UCSD-AML1 (cell line): ENCODE measurements at regions not wholly inside any gene's neighbourhood (a gene's known extent, or its start where the extent isn't known, plus 50 kb on each side); places are given as distances from the start of the nearest gene placed in this dataset.

Experiments used
- DNase-seq: peaks from one replicate; lab custom pipeline; 2025; ENCODE audit not compliant: unreplicated experiment; lab: John Stamatoyannopoulos, UW

DNA sequence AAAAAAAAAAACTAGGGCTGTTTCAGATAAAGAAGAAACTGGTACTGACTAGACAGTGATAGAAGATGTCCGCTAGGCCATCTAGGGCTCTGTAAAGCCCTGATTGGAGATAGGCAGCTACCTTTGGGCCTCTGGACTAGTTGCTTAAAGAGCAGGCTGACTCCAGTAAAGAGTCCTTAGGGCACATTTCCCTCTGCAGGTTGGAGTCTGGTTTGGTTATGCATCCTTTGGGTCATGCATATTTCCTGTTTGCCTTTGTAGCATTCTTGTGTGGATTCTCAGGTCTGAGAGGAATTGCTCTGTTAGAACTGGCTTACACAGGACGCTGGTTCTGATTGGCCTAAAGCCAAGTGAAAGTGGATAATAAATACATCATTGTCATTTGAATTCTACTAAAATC, 165.5 kb upstream of the LRRN1 start:
- no peak for DNase-seq

DNA sequence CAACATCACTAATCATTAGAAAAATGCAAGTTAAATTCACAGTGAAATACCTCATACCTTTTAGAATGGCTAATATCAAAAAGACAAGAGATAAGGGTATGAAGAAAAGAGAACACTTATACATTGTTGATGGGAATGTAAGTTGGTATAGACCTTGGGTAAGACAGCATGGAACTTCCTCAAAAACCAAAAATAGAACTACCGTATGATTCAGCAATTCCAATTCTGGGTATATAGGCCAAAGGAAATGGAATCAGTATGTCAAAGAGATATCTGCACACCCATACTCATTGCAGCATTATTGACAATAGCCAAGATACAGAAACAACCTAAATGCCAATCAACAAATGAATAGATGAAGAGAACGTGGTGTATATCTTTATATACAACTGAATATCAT, 166.8 kb upstream of the LRRN1 start:
- DNase-seq: no peak

DNA sequence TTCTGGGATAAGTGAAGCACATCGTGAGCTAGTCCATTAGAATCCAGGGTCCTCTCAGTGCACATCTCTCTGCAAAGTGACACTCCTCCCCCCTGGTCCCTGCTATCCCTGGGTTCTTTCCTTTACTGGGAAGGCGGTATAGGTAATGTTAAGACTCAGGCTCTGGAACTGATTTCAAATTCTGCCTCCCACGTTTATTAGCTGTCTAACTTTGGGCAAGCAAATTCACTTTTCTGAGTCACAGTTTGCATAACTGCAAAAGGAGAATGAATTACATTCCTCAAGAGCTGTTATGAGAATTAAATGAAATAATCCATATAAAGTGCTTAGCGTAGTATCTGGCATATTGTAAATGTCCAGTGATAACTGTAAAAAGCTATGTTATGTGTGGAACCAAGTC, 168.1 kb upstream of the LRRN1 start:
- DNase-seq: no peak

DNA sequence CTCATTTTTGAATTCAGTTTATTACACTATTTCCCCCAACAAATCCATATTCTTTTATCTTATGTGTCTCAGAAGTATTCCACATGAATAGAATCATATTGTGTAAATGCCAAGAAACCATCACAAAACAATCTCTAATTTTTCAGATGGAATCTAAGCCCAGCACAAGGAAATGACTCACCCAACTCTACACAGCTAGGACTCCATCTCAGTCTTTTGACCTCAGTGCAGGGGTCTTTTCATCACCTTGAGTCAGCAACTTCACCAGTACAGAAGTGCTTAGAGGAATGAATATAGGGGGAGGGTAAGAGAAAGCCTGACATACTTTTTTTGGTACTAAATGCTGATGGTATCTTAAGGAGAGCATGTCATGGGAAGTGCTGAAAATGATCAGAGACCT, 169.3 kb upstream of the LRRN1 start:
- DNase-seq: no peak

DNA sequence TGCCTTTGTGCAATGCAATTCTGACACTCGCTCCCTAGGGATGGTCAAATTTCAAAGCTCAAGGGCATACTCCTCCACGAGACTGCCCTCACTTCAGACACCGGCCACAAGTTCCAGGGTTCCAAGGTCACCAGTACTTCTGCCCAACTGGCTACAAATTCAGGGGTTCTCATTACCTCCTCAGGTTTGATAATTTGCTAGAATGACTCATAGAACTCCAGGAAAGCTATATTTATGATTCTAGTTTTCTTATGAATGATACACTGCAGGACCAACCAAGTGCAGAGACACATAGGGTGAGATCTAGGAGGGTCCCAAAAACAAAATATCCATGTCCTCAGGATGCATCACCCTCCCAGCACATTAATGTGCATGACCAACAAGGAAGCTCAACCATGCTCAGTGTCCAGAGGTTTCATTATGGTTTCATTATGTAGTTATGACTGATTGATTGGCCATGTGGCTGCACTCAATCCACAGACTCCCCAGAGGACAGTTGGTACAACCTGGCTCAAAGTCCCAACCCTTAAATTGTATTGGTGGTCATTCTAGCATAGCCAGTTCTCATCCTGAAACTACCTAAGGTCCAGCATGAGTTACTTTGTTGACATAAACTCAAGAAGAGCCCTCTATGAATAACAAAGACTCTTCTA, 170.4 kb upstream of the LRRN1 start:
- DNase-seq: no peak

DNA sequence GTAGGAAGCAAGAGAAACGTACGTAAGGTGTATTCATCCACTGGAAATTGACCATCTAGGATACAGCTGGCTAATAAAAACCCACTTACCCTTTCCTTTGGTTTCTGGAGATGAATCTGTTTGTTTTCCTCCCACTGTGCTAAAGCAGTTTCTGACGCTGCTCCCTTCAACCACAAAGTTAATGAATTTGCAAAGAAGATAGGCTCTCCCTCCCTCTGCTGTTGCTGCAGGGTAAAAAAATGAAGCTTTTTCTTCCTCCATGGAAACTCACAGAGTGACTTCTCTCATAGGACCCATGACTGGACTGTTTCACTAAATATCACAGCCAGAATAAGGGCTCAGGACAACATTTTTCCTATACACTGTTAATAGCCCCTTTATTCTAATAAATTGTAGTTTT, 172.1 kb upstream of the LRRN1 start:
- no peak for DNase-seq

DNA sequence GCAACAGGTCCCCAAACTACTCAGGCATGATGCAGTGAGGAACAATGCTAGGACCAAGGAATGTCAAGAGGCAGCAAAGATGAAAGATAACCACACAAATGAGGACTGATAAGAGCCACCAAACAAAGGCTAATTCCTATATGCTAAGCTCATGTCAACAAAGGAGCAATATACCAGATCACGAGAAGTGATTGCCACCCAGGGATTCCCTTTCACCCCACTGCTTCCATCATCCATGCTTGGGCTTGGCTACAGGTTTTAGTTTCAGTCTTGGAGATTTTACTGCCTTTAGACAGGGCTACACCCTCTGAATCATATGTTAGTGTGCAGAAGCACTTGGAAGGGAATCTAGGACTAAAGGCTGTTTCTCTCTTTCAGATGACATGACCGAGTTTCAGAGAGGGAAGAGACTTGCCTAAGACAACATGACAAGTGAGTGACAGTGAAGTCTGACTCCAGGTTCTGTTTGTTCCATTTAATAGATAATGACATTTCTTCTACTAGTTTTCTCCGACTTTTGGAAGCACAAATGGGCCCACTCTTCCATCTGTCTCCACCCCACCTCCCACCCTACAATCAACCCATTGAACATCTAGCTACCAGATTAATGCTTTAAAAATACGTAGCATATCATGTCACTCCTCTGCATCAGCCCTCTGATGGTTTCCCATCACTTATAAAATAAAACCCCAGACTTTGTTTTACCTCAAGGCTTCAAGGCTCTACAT, 173.5 kb upstream of the LRRN1 start:
- no peak for DNase-seq

DNA sequence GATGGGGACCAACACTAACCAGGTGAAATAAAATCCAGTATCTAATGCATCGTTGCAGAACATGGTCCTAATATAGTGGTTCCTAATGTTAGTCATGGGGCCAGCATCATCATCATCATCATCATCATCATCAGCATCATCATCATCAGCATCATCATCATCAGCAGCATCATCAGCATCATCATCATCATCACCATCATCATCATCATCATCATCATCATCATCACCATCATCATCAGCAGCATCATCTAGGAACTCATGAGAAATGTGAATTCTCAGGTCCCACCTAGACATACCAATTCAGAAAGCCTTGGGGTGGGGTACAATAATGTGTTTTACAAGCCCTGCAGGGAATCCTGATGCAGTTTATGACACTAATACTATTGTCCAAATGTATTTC, 179.4 kb upstream of the LRRN1 start:
- no peak for DNase-seq

DNA sequence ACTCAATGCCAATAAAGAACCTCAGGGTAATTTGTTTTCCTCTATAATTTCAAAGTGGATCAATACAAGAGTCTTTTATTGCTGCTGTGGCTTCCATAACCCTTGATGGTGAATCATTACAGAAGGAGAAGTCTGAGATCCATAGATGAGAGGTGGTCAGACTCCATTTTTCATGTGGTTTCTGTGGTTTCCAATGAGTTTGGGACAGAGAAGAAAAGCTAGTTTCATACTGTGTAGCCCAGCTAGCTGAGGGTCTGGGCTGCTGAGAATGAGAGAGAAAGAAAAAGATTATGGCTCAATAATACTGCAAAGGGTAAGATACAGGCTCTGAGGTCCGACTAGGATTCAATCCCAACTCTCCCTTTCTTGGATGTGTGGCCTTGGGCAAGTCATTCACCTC, 180.6 kb upstream of the LRRN1 start:
- DNase-seq: no peak

DNA sequence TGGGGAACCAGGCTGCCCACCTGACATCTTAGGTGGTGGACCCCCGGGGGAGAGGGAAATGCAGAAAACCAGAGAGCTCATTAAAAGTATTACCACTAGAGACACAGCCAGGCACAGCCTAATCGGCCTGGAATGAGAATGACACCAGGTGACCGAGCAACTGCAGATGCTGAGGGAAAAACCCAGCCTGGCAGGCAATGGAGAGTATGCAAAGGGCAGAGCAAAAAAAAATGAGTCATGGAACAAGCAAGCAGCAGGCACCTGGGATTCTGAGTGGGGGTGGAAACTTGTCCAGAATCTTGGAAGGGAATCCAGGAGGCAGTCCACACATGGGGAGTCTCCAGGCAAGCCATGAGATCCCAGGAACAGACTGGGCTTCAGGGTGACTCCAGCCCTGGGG, 183.7 kb upstream of the LRRN1 start:
- DNase-seq: no peak

DNA sequence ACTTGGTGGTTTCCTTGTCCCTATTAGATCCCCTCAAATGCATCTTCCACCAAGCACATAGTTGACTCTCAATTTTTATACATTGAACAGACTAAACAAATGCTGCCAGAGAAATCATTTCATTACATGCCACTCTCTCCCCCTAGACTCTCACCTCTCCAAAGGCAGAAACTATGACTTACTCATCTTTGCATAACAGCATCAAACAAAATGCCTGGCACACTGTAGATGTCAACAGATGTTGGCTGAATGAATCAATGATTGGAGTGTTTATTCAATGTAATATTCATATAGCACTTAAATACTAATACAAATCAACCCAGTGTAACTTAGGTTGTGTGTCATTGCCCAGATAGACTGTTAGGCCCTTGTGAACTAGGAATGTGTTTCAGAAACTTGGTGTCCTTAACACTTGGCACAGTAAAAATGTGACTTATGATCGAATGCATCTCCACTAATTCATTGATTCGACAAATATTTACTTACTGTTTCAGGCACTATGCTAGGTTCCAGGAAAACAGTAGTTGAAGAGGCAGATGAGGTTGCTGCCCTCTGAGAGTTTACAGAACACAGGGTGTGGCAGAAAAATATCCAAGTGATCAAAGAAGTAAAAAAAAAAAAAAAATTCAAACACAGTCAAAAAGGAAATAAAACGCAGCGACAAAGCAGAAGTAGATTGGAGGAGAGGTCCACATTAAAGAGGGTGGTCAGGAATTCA, 188.5 kb upstream of the LRRN1 start:
- DNase-seq: no peak

DNA sequence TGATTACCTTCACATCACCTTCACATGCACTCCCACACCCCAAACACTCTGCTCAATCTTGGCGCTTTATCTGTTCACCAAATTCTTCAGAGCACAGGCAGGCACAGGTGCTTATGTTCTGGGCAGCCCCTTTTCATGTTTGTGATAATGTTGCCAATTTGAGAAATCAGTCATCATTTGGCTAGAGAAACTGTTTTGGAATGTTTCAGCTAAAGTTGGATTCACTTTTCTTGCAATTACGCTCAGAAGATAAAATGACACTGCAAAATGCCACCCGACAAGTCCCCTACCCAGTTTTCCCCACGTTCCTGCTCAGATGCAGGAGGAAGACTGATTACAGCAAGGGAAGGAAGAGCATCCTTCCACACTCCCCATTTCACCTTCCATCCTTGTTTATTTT, 192.9 kb upstream of the LRRN1 start:
- no peak for DNase-seq

DNA sequence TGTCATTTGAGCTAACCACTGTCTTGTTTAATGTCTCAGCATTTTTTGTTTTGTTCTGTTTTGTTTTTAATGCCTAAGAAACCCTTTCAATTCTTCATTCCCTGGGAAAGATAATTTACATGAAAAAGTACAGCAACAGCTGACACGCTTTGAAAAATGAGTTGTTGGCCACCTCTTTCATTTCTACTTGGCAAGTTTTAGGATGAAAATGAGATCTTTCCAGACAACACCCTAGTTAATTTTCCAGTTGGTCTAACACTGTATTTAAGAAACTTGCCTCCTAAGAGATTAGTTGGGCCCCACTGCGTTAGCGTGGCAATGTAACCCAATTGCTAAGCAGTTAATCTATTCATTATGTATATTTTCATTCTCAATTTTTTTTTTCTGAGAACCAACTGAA, 194.0 kb upstream of the LRRN1 start:
- no peak for DNase-seq

DNA sequence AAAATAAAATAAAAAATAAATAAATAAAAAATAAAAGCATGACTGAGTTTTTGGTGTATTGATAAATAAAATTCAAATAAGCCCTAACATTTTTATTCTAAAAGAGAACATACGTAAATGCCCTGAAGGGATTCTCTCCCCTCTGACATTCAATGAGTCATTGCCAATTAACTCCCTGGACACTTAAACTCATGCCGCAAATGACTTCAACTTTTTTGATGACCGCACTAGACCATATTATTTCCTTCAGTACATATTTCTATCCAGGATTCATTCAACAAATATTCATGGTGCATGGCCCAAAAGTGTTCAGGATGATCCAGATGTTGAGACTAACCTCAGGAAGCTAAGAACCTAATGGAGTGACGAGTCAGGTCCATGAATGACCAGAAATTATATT, 195.9 kb upstream of the LRRN1 start:
- DNase-seq: no peak

DNA sequence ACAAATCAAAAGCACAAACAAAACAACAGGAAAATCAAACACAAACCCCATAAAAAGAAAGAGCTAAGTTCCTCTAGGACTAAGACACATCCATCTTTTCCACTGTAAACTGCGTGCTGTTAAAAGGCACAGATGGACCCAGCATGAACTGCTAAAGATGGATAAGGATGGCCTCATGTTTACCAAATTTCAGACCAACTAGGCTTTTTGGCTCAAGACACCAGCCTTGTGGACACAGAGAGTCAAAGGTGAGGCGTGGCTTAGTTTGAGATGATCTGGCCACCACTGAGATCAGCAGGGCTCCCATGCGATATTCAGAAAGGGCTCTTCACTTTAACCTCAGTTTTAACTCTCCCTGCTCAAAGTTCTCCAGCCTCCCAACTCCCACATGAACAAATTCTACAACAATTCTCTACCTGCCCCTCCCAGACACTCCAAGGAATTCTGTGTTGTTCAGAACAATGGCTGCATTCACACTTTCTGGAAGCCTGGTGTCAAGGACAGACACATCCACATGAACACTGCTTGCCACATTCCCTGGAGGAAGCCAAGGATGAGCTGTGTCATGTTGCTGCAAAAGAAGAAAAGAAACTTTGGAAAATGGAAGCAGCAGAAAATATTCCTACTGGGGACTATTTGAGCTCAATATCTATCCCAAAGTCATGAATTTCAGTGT, 198.4 kb upstream of the LRRN1 start:
- no peak for DNase-seq

DNA sequence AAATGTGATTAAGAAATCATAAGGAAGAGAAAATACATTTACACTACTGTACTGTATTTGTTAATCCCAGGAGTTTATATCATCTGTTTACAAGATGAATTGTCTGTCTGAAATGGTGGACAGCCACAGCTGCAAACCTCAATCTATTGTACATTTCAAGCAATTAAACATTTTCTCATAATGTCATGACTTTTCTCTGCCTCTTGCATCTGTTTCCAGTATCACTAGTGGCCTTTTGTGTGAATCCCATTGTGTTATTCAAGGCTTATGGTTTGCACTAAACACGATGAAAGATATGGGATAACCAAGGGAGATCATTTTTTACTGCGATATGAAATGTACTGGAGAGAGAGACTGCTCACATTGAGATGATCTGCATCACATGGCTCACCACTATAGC, 200.2 kb upstream of the LRRN1 start:
- DNase-seq: no peak

DNA sequence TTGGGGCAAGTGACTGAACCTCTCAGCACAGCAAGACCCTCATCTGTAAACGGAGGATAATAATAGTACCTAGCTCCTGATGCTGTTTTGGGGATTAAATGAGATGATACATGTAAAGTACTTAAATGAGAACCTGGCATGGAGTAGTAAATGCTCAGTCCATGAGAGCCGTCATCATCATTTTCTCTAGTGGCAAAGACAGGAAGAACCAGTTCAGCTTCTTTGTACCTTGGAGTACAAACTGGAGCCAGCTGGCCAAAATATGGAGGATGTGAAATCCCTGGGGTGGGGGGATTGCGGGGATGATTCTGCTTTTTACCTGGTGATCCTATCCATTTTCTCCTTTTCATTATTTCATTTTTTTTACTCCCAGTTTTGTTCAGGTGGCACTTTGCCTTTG, 204.2 kb upstream of the LRRN1 start:
- DNase-seq: no peak

DNA sequence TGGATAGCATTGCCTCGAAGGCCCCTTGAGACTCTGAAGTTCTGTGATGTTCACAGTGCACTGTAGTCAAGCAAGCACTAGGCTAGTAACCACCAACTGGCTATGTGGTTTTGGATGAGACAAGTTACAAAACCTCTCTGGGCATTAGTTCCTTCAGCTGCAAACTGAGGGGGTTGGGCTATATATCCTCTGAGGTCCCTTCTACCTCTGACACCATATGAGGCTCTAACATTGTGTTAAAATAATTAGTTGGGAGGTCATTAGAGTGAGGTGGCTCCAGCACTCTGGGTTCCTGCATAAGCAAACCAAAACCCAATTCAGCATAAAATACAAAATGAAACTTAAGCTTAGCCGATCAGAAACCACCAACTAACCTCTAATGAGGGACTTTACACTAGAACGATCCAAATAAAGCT, 209.5 kb upstream of the LRRN1 start:
- DNase-seq: no peak

DNA sequence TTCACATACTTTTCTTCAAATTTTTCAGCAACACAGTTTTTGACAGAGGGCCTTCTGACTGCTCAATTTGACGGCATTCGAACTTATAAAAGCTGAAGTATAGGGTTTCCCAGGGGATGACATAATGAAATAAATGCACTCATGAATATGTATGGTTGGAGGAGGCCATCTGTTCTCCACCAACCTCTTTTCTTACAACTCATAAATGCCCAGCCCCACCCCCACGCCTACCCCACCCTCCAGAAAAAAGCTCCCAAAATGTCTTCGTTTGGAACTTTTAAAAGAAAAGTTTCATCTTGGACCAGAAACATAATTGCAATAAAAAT, 211.6 kb upstream of the LRRN1 start:
- DNase-seq: no peak

DNA sequence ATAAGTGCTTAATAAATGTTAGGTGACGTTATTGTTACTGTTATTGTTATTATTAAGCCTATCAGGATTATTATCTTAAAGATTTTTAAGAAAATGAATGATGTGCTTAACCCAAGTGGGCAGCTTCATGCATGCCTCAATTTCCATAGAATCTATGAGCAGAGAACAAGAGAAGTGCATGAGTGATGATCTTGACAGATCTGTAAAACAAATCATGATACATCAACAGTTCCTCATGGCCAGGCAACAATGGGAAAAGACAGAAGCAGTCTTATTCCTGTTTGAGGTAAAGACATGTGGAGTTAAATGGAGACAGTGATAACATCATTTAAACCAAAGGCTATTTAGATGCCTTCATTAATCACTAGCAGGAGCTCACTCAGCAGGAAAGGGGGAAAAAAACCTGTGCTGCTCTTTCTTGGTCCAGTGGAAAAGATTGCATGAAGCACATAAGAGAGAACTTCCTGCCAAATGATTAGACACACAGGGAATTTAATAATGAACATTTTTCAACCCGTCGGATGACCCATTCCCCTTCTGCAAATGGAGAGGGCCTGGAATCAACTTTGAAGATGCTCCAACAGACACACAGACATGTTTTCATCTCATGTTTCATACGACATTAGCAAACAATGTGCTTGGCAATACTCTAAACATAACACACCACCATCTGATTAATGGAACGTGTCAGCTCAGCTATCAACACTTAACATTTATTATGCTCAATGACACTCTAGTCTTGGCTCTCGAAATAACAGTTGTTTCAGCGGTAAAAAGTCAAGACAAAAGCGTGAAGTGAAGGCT, 212.2 kb upstream of the LRRN1 start:
- no peak for DNase-seq

DNA sequence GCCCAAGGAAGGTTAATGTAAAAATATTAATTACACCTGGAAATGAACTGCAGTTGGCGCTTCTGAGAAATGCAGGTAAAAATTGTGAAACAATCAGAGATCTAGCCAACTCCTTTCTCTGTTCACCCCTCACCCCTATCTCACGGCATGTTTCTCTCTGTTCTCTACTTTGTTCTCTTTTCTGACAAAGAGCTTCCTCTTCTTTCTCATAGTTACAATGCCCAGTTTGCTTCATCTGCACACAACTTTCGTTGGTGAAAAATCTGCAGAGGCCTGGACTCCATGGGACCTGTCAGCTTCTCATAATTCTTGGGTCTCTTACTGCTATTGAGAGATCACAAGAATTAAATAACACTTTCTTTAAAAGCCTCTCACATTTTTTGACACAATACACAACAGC, 212.9 kb upstream of the LRRN1 start:
- no peak for DNase-seq
